Dedifferentiated amniotic fluid mesenchymal stem cell (primary cell): ENCODE measurements at regions not wholly inside any gene's neighbourhood (a gene's known extent, or its start where the extent isn't known, plus 50 kb on each side); places are given as distances from the start of the nearest gene placed in this dataset.
"Not testable (repeated sequence)": the region's sequence is repeated elsewhere in the genome, so short reads cannot be mapped to it uniquely, and the experiment has no call there.

ENCODE experiments used
- DNase-seq: peaks from one replicate; pipeline ENCODE4 v3.0.0-alpha.2; 2016; ENCODE audit errors: extremely low spot score

- DNase-seq, result no peak
Observed at GRCh38 chr13:24931450-24932251, 164.3 kb upstream of the PABPC3 start.

- not testable (repeated sequence) for DNase-seq
Observed at GRCh38 chr13:24933106-24934023, 162.6 kb upstream of the PABPC3 start.

GRCh38 chr13:24934024-24934385, 161.9 kb upstream of the PABPC3 start:
- DNase-seq, result not testable (repeated sequence)

GRCh38 chr13:24938966-24939365, 157.0 kb upstream of the PABPC3 start:
- DNase-seq, result no peak

GRCh38 chr13:24941023-24941713, 154.8 kb upstream of the PABPC3 start:
- DNase-seq, result not testable (repeated sequence)

GRCh38 chr13:24943136-24943535, 152.8 kb upstream of the PABPC3 start:
- no peak for DNase-seq

- not testable (repeated sequence) for DNase-seq
Observed at GRCh38 chr13:24944073-24944472, 151.9 kb upstream of the PABPC3 start.

GRCh38 chr13:24948977-24949376, 147.0 kb upstream of the PABPC3 start:
- not testable (repeated sequence) for DNase-seq

GRCh38 chr13:24950611-24951010, 145.3 kb upstream of the PABPC3 start:
- DNase-seq, result not testable (repeated sequence)

- DNase-seq, result not testable (repeated sequence)
Observed at GRCh38 chr13:24967970-24968369, 128.0 kb upstream of the PABPC3 start.

GRCh38 chr13:24968416-24968815, 127.5 kb upstream of the PABPC3 start:
- not testable (repeated sequence) for DNase-seq

GRCh38 chr13:24973102-24973501, 122.8 kb upstream of the PABPC3 start:
- DNase-seq, result not testable (repeated sequence)

- DNase-seq, result not testable (repeated sequence)
Observed at GRCh38 chr13:24981181-24981803, 114.6 kb upstream of the PABPC3 start.

- no peak for DNase-seq
Observed at GRCh38 chr13:24982333-24982999, 113.5 kb upstream of the PABPC3 start.

- DNase-seq, result no peak
Observed at GRCh38 chr13:24983094-24983493, 112.8 kb upstream of the PABPC3 start.

GRCh38 chr13:24984134-24984533, 111.8 kb upstream of the PABPC3 start:
- no peak for DNase-seq

- no peak for DNase-seq
Observed at GRCh38 chr13:24985107-24985506, 110.8 kb upstream of the PABPC3 start.

GRCh38 chr13:24985896-24986295, 110.0 kb upstream of the PABPC3 start:
- no peak for DNase-seq

GRCh38 chr13:24986826-24987225, 109.1 kb upstream of the PABPC3 start:
- no peak for DNase-seq

- DNase-seq, result not testable (repeated sequence)
Observed at GRCh38 chr13:24989959-24990358, 106.0 kb upstream of the PABPC3 start.

- DNase-seq, result not testable (repeated sequence)
Observed at GRCh38 chr13:24992946-24993345, 103.0 kb upstream of the PABPC3 start.
